HG02642 (cell line): ENCODE measurements at regions not wholly inside any gene's neighbourhood (a gene's known extent, or its start where the extent isn't known, plus 50 kb on each side); places are given as distances from the start of the nearest gene placed in this dataset.
"Not testable (repeated sequence)": the region's sequence is repeated elsewhere in the genome, so short reads cannot be mapped to it uniquely, and the experiment has no call there.

Source experiments
- ATAC-seq: cut with Tn5 transposase; IDR thresholded peaks from one replicate; pipeline ENCODE4 v1.9.1; 2021; ENCODE audit warnings: mild to moderate bottlenecking; ENCODE audit not compliant: unreplicated experiment, poor library complexity

DNA sequence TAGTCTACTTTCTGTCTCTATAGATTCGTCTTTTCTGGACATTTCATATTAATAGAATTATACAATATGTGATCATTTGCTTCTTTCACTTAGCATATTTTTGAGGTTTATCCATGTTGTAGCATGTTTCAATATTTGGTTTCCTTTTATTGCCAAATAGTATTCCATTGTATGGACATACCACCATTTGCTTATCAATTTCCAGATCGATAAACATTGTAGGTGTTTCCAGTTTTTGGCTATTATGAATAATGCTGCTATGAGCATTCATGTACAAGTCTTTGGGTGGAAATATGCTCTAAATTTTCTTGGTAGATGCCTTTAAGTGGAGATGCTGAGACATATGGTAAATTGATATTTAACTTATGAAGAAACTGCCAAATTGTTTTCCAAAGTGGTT lies 114.1 kb downstream of the RND3 start:
- ATAC-seq, result no peak

DNA sequence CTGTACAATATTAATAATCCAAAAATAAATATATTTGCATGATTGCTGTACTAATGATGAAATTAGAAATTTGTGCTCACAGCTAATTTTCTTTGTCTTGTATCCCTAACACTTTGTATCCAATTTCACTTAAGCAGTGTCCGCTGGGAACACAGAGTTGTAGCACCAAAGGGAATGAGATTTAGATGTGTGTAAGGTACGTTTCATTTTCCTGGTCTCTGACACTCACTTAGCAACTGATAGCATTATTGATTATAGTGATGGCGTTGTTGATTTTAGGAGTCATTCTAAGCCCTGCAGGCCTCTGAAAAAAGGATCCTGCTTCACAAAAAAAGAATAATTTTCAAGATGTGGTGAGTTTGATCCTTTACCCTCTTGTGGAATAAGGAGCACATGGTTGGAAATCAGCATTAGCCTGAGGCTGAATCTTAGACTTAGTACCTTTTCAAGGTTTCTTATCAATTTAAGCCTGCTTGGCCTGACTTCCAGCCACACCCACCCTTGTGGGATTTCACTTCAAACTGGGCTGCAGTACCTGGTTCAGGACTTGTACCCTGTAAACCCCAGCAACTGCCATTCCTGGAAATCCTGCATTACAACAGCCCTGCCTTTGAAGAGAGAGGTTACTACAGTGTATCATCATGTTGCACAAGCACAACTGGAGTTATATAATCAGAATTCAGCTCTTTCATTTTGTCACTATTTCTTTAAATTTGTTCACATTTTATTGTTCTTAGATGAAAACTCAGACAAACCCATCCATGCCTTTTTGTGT lies 116.2 kb downstream of the RND3 start:
- ATAC-seq, result no peak

DNA sequence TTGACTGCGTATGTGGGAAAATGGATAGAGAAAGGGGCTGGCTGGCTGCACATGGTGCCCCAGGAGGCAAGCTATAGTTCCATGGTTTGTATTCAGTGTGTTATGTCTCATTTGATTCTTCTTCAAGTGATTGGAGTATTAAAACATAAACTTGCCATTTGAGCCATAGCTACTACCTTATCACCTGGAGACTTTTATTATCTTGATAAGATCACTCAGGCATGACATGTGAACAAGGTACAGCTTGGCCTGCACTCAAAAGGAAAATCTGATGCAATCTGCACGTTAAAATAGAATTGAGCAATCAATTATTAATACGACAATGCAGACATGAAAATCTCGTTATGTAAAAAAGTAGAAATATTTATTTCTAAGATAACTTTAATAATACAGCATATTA lies 116.9 kb downstream of the RND3 start:
- no peak for ATAC-seq

DNA sequence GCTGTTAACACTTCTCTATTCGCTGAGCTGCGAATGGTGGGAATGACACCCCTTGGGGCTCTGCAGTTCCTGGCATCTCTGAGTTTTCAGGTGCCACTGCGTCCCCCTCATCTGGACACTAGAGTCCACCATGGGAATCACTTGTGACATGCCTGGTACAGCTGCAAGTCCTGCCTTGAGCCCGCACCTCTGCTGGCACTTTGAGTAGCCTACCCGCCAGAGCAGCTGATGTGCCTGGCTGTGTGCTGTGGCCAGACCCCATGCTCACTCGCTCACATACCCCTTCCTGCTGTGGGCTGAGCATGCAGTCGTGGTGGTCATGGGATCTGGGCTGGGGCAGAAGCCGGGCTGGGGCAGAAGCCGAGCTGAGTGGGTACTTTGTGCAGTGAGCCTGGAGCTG lies 117.6 kb downstream of the RND3 start:
- ATAC-seq, result no peak

DNA sequence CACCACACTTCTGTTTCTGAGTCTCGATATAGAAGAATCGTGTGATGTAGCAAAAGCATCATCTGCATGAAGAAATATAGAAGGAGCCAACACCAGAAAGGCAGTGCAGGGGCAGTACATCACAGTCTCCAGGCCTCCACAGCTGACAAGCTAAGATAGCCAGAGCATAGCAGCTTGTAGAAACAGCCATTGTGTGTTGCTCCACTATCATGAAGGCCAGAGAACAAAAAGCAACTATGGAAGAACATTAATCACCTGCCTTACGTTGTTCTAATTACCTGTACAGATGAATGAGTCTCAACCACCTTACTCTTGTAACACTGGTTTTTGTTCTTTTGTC lies 129.0 kb downstream of the RND3 start:
- ATAC-seq, result no peak

DNA sequence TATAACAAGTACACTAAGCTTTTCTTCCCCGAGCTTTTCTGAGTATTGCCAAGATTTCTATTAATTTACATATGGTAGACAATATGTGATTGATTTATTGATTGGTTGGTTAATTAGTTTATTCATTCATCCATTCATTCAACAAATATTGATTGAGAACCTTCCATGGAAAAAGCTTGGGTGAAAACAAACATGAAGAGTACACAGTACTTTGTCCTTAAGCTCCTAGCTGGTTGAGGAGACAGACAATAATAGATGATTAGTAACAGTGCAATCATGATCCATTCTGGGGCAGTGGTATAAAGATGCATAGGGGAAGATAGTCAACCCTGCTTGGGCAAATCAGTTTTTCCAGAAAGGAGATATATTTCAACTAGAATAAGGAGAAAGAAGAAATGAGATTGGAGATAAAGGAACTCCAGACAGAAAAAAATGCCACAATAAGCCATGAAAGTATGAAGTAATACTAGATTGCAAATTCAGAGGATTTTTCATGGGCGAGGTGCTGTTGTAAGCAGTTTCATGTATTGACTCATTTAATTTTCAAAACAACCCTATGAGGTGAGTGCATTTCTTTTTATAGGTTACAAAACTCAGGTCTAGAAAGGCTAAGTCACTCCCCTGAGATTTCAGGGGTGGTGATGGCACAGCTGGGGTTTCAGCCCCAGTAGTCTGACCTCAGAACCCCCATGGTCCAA lies 129.5 kb downstream of the RND3 start:
- peak; percentile 87 for ATAC-seq

DNA sequence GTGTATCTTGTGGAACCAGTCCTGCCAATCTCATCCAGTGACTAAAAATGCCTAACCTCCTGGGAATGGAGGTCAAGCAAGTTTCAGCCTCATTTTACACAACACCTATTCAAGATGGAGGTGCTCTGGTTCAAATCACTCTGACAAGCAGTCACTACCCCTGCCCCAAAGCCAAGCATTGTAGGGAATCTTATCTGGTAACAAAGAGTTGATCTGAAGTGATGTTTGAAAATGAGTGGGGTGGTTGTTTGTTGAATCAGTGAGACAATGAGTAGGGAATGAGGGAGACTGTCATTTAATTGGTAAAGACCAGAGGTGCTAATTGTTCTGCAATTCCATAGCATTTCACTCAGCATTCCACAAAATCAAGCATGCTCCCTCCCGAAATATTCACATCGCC lies 132.0 kb downstream of the RND3 start:
- no peak for ATAC-seq

DNA sequence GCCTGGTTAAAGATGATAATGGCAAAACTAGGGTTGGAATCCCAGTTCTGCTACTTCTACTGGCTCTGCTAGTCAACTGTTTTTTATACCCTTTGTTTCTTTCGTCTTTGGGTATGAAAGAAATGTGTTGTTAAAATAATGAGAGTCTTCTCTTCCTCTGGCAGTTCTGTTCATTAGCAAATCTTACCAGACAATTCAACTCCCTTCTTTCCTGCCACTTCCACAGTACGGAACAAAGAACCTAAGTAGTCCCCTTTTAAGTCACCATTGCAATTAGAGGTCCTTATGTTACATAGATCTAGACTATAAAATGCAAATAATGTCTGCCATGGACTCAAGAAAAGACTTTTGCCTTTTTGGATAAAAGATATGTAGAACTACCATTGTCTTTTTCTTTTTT lies 134.1 kb downstream of the RND3 start:
- ATAC-seq, result no peak

DNA sequence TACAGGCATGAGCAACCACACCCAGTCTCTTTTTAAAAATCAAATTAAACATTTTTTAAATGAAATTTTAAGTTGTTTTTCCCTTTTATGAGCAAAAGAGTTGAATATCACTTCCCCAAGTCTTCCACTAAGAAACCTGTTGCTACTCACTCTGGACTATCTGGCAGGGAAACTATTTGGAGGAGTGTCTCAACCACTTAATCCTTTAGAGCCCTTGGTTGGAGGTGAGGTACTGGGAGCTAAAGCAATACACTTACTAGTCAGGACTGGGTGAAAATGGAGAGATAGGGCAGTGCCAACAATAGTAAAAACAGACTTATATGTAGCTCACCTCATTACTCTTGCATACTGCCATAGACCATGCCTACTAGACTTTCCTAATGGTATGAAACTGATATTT lies 135.5 kb downstream of the RND3 start:
- no peak for ATAC-seq

DNA sequence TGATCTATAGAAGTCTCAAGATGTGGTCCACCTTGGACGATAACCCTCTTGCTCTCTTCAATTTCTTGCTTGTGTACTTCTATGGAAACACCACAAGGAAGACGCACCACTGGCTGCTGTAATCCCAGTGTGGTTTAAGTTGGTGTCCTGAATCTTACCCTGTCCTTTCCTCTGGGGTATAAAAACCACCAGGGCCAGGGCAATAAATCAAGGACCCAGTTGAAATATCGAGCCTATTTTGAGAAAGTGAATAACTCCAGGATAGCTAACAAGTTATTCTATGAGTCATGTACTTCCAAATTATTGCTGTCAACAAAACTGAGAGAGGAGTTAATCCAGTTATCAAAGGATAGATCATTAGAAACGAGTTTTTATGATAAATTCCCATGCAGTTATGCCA lies 137.0 kb downstream of the RND3 start:
- no peak for ATAC-seq

DNA sequence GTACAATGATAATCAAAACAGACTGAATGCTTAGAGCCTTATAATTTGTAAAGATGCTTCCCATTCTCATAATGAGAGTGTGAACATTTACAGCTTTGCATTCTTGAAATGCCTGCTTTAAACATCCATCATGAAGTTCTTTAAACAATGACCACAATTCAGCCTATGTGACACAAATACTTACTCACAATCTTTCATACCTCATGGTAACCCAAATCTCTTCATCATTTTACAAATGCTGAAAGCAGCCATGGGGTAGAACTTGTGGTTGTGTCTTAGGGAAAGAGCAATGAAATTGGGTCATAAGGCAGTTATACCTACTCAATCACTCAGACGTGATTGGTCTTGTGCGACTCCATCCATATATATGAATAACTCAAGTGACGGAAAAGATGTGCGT lies 140.7 kb downstream of the RND3 start:
- no peak for ATAC-seq

DNA sequence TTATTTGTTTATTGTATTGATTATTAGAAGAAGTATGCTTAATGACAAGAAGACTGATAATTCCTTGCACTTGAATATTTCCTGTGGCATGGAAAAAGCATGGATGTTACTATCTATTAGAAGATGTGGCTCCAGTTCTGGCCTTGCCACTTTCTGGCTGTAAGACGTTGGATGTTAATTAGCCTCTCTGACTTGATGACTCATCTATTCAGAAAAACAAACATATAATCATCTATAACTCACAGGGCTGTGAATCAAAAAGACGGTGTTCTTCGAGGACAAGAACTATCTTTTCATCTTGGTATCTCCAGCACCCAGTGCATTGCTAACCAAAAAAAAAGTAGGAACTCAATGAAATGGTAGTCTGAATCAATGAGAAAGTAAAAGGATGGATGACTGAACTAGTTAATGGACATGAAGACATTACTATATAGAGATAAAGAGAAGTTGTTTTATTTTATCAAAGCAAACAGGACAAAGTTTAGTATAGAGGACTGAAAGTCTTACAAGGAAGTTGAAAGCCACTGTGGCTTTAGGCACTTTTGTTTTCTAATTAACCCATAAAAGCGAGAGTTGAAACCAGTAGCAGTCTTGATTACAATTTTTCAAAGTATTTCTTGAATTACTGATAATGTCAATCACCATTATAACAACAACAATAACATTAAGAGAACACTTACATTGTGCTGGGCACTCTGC lies 145.3 kb downstream of the RND3 start:
- no peak for ATAC-seq

DNA sequence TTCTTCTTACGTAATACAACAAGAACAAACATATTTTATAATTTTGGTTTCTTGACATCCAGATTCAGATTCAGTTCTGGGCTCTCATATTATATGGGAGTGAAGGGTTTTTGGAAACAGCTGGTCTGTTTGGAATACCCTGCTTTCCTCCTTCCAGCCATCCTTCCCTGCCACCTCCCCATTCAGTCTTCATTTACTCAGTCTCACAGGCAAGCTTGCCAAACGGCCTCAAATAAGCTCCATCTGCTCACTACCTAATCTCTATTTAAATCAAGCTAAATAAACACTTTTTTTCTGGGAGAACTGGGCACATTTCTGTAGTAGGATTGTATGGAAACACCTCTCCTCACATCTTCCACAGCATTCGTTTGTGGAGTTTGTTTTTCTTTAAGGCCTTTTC lies 147.5 kb downstream of the RND3 start:
- no peak for ATAC-seq

DNA sequence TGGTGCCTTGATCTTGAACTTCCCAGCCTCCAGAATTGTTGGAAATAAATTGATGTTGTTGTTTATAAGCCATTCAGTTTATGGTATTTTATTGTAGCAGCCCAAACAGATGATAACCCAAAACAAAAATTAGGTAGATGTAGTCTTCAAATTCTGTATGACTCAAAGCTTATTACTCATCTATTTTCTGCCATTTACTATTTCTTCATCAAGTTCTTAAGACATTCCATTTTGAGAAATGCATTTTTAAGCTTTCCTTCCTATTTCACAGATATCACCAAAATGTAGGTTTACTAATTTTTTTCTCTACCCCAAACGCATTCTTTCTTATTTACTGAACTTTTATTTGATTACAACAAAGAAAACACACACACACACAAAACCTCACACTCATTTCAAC lies 148.2 kb downstream of the RND3 start:
- ATAC-seq, result no peak

DNA sequence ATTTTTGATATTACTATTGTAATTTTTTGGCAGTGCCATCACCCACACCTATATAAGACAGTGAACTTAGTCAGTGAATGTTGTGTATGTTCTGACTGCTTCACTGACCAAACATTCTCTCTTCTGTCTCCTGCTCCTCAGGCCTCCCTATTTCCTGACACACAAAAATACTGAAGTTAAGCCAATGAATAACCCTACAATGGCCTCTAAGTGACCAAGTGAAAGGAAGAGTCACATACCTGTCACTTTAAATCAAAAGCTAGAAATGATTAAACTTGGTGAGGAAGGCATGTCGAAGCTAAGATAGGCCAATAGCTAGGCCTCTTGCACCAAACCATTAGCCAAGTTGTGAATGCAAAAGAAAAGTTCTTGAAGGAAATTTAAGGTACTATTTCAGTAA lies 151.9 kb downstream of the RND3 start:
- ATAC-seq, result no peak

DNA sequence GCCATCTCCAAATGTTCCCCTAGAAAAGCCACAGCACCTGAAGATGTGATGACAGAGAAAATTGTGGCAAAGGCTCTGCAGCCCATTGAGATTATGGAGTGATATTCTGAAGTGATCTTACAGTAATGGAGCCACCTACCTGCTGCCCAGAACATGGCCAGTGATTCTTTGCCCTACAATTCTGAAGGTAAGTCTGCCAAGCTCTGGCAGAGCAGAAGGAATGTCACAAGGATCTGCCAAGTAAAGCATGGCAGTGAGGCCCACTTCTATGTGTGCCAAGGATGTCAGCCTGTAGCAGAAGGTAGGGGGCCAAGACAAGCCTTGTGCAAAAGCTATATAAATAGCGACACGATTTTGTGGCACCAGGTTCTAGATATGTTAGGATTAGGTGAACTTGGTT lies 155.1 kb downstream of the RND3 start:
- no peak for ATAC-seq

DNA sequence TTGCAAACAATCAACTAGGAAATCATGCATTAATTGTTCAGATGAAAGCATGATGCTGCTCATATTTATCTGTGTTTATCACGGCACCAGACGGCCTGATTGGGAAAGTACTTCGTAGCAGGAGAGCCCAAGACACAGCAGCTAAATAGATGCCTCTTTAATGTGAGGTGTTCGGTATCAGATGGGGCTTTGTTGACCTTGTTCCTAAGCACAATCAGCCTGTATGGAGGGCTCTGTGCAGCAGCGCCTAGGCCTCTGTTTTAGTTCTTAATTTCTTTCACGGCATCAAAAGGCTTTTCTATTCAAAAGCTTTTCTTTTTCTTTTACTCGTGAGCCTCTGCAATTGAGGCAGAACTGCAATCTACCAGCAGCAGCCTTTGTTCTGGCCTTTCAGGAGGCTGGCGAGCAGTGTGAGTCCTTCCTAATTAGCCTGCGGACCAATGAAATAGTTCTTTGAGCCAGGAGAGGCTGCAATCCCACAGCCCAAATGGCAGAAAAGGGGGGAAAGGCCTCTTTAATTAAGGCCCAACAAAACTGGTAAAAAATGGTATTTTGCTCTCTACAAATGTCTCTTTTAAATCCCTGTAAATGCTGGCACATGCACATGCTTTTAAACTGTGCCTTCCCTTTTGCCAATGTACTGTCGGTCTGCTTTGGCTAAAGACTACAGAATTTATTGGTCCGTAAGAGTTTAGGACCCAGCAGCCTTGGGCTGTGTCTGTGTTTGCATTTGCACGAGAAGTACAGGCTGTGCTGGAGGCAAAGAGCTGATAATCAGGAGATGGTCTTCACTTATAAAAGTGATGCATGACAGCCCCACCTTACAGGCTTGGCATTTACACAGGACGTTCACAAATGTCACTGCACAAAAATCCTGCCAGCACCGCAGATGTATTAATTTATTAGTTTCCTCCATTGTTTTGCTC lies 159.6 kb downstream of the RND3 start:
- ATAC-seq, result no peak

DNA sequence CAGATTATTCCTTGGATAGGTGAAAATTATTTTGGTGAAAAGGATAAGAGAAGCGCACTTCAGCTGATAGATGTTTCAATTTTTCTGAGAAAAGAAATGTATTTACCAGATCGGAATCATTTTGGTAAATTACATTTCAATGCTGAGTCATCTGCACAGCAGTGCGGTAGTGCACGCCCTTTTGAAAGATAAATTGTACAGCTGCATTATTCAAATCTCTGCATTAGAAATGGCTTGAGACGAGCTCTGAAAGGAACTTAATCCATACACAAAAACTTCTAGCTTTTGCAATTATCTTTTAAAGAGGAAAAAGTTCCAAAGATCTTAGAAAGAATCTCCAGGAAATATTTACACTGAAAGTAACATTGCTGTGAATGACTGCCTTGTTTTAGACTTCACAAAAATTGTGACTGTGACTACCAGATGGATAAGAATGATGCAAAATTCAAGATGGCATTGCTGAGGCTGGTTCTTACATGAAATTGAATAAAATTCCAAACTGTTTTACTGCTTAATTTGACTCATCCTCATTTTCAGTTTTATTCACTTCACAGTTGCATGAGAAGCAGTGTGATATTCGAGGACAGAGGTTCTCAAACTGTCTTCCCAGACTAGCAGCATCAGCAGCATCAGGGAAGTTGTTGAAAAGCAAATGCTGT lies 161.7 kb downstream of the RND3 start:
- no peak for ATAC-seq

DNA sequence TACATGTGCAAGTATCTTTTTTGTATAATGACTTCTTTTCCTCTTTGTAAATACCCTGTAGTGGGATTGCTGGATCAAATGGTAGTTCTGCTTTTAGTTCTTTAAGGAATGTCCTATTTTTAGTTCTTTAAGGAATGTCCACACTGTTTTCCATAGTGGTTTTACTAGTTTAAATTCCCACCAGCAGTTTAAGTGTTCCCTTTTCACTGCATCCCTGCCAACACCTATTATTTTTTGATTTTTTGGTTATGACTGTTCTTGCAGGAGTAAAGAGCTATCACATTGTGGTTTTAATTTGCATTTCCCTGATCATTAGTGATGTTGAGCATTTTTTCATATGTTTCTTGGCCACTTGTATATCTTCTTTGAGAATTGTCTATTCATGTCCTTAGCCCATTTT lies 164.4 kb downstream of the RND3 start:
- ATAC-seq, result not testable (repeated sequence)

DNA sequence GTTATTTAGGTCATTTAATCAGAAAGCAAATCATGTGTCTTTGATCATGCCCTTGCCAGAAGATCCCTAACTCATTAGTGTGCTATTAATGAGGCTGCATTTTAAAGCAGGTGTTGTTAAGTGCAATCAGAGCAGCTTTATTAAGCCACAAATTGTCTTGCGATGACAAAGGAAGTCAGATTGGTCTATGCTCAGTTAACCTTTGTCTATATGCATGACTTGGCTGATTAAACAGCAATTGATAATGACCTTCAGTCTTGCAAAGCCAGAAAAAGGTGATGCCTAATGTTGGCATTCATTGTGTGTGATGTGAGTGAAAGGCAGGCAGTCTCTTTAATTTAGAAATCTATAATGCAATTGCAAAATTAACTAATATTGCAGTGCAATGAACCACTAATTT lies 166.9 kb downstream of the RND3 start:
- no peak for ATAC-seq
